Head of caudate nucleus (tissue), 42 donors: ENCODE measurements at regions not wholly inside any gene's neighbourhood (a gene's known extent, or its start where the extent isn't known, plus 50 kb on each side); places are given as distances from the start of the nearest gene placed in this dataset.
"Not testable (repeated sequence)": the region's sequence is repeated elsewhere in the genome, so short reads cannot be mapped to it uniquely, and the experiment has no call there.

ENCODE experiments used
- DNase-seq, 42 donors: peaks; one replicate each; pipeline versions ENCODE4 v3.0.0 to v3.0.0-alpha.2; 2020 to 2021; ENCODE audit warnings: mixed read lengths in 7 of 42
- intact Hi-C: fragments of 100-400 bp; cut with DNase I; formaldehyde crosslinking; loops from one replicate; pipeline ENCODE4 v1.15.0; 2022

DNA sequence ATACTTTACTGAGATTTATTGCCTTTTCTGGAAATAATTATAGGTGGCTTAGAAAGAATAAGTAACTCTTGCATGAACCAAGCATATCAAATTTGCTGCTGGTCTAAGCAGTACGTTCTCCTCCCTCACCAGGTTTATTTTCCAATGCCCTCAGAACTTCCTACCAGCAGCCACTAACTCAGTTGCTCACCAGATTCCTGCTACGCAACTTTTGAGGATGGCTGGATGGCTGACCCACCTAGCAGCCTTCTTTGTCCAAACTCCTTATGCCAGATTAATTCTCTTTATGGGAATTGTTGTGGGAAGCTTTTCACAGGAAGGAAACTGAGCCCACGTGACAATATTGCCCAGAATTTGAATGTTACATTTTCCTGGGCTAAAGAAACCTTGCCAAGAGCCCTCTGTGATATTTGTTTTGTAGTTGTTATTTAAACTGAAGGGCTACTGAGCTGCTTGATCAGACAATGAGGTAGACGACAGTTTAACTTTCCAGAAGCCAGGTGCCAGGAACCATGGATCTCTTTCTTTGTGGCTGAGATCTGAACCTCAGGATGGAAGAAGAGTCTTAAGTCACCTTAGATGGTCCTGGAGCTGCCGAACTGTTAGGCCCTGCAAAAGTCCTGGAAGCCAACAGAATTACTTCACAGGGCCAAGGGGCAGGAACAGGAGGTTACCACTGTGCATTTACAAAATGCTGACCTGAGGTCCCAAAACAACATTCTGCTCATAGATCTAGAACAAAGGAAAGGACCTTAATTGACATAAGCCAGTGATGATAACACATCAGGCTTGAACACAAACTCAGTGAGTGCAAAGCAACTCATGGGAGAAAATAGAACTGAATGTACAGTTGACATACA, 85.5 kb upstream of the ATP1A1 start:
- intact Hi-C loops = no loop called here
- no peak for DNase-seq

DNA sequence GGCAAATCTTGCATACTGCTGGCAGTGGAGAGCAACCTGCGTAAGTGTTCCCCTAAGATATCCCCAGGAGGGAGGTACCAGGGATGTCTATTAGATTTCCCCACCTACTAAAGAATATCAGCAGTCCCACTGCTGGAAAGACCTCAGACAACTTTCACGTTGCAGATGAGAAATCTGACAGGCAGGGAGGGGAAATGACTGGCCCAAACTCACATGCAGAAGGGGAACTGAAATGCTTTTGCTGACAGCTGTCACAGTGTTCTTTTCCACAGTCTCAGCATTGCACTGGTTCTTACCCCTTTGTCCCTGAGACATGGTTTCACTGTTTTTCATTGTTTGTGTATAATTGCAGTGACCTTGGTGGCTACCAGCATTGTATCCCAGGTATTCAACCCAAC, 84.8 kb upstream of the ATP1A1 start:
- DNase-seq = no peak
- intact Hi-C loops = no loop called here

DNA sequence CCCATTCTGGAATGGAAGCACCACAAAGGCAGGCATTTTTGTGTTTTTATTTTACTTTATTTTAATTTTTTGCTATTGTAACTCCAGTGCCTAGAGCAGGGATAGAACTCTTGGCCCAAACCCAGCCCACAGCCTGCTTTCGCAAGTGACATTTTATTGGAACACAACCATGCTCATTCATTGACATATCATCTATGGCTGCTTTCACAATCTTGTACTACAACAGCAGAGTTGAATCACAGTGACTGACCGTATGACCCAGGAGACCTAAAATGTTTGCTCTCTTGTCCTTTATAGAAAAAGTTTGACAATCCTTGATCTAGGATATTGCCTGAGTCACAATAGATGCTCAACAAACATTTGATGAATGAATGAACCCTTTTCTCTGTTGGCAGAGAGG, 83.9 kb upstream of the ATP1A1 start:
- DNase-seq = no peak
- intact Hi-C loops = no loop called here

DNA sequence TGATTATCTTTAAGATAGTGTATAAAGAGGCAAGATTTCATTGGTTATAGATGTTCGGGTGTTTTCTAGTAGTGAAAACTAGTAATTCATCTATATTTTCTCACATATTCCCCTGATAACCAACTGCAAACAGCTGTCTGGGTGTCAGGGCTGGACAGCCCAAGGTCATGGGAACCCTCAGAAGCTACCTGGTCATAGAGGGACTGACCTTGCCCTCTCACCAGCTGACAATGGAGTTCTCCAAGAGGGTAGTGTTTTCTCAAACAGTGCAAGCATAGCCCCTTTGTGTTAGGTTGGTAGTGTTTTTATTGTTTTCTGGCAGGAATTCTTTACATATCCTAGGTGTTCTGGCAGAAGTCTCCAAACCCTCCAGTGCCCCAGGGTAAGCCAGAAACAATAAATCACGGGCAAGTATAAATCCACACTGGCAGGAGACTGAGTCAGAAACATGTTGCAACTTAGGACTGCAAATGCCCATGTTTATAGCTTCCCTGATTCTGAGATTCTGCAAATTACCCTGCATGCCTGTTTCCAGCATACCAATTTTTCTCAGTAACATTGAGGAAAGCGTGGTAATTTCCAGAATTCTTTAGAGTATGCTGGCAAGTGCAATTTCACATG, 82.8 kb upstream of the ATP1A1 start:
- no peak for DNase-seq
- intact Hi-C loops = no loop called here

DNA sequence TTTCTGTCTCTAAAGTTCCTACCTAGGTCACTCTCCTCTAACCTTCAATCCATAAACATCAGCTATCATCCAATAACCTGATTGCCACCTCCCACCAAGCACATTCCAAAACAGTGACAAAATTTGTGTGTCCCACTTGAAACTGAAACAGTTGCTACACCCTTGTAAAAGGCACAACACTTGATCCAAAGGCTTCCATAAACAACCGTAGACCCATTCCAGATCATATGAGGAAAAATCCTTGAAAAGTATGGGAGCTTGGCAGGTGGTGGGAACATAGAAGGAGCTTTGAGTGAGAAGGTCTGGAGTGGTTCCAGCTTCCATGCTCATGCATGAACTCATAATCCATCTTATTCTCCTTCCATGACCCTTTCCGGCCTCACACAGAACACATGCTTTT, 82.0 kb upstream of the ATP1A1 start:
- intact Hi-C loops = no loop called here
- no peak for DNase-seq

DNA sequence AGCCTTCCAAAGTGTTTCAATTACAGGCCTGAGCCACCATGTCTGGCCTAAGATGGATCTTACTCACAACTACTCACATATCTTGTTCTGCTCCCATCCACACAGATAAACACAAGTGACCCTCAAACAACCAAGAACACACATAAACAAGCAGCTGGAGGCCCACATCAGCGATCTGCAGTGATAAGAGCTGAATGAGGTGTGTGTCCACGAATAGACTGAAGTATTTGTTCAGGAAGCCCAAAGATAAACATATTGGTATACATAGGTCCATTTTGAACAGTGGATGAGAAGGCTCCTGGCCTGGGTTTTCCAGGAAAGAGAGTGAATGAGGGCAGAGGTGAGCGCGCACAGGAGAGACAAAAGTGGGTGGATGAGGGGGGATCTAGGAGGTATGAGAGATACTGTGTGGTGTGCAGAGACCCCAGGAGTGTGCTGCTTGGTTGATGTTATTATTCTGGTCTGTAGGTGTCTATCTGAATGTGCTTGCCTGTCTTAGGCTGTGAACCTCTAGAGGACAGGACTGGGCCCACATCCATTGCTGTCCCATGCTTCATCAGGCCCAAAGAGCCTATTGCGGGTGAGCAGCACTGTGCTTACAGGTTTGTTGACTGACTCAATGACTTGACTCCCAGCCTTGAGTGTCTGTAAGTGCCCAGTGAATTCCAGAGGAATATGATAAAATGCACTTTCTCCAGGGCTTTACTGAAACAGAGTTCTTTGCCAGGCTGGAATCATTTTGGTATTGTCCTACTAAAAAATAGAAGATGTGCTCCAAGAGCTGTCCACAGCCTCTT, 79.9 kb upstream of the ATP1A1 start:
- intact Hi-C loops = no loop called here

DNA sequence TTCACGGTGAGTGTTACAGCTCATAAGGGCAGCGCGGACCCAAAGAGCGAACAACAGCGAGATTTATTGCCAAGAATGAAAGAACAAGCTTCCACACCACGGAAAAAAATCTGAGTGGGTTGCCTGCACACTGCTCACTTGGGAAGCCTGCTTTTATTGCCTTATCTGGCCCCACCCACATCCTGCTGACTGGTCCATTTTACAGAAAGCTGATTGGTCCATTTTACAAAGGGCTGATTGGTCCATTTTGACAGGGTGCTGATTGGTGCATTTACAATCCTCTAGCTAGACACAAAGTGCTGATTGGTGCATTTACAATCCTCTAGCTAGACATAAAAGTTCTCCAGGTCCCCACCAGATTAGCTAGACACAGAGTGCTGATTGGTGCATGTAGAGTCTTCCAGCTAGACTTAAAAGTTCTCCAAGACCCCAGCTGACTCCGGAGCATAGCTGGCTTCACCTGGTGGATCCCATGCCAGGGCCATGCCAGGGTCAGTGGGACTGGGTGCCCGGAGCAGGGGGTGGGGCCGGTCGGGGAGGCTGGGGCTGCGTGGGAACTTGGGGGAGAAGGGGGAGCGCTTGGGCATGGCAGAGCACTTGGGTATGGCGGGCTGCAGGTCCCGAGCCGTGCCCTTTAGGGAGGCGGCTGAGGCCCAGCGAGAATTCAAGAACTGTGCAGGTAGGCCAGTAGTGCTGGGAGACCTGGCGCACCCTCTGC, 75.4 kb upstream of the ATP1A1 start:
- intact Hi-C loops = no loop called here
- DNase-seq = no peak

More for the DNA sequence above, 79.9 kb upstream of the ATP1A1 start:
- DNase-seq = no peak

DNA sequence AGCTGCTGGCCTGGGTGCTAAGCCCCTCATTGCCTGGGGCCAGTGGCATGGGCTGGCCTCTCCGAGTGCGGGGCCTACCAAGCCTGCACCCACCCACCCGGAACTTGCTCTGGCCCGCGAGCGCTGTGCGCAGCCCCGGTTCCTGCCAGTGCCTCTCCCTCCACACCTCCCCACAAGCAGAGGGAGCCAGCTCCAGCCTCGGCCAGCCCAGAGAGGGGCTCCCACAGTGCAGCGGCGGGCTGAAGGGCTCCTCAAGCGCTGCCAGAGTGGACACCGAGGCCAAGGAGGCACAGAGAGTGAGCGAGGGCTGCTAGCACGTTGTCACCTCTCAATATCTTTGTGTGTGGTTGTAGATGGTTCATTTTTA, 74.8 kb upstream of the ATP1A1 start:
- DNase-seq, intact Hi-C loops: not testable (repeated sequence)

DNA sequence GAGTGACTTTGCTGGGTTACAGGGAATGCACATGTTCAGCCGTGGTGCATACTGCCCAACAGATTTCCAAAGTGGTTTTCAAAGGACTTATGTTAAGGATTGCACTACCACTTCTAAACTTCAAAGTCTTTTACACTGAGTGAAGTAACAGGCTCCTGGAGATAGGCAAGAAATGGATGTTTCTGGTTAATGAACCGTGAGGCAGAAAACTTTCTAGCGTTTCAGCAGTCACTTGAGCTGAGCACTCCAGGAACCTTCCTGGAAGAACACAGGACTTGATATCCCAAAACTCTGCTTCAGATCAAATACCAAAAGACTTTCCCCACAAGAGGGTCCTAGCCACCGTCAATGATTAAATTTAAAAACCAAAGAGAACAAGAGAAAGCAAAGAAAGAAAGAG, 74.3 kb upstream of the ATP1A1 start:
- intact Hi-C loops = no loop called here
- no peak for DNase-seq

DNA sequence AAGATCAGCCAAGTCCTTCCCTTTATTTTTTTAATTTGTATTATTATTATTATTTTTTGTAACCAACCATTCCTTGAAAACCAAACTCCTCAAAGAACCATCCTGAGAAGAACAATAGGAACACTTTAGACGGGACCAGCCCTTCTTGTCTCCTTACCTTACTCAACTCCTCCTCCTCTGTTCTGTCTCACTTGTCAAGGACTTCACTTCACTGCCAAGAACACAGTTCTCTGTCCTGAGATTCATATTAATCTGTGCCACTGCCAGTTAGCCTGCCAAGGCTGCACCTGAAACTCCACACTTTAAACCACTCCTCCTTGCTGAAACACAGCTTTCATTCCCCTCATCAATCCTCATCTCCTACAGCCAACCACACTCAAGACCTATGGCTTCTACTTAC, 73.8 kb upstream of the ATP1A1 start:
- intact Hi-C loops = no loop called here
- DNase-seq = no peak

DNA sequence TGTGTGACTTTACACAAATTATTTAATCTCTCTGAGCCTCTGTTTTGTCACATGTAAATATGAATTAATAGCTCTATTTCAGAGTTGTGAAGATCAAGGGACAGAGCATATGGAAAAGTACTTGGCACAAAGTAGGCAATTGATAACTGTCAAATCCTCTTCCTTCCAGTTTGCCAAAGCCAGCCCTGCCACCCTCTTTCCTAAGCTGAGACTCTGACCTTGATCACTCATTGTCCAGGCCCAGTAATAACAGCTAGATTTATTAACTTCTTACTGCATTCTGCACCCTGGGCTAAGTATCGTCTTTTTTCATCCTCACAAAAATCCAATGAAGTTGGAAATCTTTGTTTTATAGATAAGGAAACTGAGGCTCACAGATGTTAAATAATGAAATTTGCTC, 70.8 kb upstream of the ATP1A1 start:
- DNase-seq = no peak
- intact Hi-C loops = no loop called here

DNA sequence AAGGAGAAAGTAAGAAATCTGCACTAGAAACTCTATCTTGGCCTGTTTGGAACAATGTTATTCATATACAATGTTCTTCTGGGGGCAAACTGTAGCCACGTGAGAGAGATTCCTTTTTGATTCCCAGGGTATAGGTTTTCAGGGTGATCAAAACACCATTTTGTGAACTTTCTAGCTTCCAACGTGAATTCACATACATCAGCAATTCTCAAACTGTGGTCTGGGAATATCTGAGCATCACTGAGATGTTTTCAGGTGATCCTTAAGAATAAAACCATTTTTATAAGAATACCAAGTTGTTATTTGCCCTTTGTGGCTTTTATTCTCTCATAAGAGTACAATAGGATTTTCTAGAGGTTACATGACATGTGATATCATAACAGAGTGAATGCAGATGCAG, 66.9 kb upstream of the ATP1A1 start:
- DNase-seq = no peak
- intact Hi-C loops = no loop called here

DNA sequence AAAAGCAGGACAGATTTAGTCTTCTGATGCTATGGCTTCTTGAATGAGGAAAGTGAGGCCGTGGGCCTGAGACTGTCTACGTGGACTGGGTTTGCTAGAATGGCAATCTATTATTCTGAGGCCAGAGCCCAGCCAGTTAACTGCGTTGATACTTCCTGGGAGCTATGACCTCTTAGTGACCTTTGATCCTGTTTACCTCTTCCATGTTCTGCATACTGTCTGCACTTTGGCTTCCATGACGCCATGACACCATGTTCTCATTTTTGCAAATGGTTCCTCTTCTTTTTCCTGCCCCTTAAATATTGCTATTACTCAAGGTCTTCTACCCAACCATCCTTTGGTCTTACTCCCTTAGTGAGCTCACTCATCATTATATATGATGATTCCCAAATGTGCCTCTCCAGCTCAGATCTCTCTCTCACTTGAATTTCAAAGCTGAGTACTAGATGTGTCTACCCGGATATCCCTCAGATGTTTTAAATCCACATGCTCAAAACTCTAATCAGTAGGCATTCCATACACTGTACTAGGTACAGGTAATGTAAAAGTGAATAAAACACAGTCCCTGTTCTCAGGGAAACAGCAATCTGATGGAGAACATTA, 66.1 kb upstream of the ATP1A1 start:
- intact Hi-C loops = no loop called here
- no peak for DNase-seq

DNA sequence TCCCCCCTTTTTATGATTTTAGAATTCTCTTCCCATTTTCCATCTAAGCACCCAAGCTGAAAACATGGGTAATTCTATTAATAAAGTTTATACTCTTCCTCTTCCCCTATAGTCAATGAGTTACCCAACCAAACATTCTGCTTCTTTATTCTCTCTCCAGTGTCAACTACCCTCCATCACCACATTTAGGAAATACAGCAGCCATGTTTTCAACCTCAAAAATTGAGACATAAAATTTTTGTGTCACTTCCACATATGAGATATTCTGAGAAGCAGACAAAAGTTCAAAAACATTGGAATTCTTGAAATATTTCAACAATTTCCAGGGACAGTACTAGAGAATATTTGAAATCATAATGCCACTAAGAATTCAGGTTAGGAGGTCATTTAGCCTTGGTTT, 64.8 kb upstream of the ATP1A1 start:
- no peak for DNase-seq
- intact Hi-C loops = no loop called here

DNA sequence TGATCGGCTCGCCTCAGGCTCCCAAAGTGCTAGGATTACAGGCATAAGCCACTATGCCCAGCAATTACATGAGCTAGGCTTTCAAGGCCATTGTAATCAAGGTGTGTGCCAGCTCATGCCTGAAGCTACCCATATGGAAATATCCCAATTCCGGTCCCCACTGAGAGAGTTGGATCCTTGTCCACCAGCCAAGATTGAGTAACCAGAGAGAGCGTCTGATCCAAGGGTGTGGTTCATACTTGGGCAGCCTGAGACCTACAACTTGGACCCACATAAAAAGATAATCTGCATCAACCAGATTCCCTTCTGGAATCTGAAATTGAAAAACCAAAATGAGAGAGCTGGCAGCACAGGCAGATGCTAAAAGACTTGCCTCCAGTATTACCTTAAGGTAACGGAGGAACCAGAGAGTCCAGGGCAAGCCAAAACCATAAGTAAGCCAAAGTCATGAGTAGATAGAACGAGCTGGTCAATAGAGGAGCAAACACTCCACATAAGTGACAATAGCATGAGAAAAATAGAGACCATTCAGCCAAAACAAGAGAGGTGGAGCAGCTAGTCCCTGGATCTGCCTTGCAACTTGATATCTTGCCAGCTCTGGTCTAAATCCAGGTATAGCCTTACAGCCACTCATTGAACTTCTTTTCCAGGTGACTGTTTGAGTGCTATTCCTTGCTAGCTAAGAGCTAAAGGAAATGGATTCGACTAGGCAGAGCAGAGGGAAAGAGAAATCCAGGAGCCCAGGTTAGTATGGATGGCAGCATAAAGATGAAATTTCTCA, 63.8 kb upstream of the ATP1A1 start:
- no peak for DNase-seq
- intact Hi-C loops = no loop called here

DNA sequence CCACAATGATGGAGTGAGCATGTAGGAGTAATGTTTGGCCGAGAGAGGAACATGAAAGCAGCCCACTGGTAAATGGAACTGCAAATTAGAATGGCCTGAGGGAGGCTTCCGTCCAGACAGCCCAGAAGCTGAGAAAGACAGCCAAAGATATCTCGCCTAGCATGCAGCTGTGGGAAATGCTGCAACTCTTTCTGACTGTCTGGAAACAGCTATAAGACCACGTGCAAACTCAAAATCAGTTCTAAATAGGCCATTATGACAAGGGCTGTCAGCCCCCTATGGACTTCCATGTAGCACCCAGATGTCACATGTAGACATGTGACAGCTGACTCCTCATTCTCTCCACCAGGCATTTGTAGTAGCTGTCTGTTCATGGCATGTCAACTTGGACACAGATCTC, 62.9 kb upstream of the ATP1A1 start:
- peak in 6 of 42 donors; percentile 13 to 53 (median 33) for DNase-seq
- intact Hi-C loops = no loop called here

DNA sequence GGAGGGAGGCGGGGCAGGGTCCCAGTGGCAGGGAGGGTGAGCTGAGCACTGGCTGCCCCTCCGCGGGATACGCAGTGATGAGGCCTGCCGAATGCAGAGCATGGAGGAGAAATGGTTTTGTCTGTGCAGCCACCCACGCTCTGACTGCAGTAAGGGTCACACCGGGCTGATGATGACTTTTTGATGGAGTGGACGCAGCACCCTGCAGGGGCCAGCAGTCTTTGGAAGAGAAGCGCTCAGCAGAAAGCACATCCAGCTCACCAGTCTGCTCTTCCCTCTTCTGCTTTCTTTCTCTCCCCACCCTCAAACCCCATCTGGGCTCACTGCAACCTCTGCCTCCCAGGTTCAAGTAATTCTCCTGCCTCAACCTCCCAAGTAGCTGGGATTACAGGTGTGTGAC, 61.9 kb upstream of the ATP1A1 start:
- DNase-seq = peak in 1 of 42 donors; percentile 31
- intact Hi-C loops = no loop called here
